Activated CD4-positive, alpha-beta T cell treated with anti-CD3 and anti-CD28 coated beads for 48 hours (primary cell): ENCODE measurements at regions not wholly inside any gene's neighbourhood (a gene's known extent, or its start where the extent isn't known, plus 50 kb on each side); places are given as distances from the start of the nearest gene placed in this dataset.
"Not testable (repeated sequence)": the region's sequence is repeated elsewhere in the genome, so short reads cannot be mapped to it uniquely, and the experiment has no call there.

Experiments used
- DNase-seq: peaks from one replicate; pipeline ENCODE4 v3.0.0-alpha.2; 2020

DNA sequence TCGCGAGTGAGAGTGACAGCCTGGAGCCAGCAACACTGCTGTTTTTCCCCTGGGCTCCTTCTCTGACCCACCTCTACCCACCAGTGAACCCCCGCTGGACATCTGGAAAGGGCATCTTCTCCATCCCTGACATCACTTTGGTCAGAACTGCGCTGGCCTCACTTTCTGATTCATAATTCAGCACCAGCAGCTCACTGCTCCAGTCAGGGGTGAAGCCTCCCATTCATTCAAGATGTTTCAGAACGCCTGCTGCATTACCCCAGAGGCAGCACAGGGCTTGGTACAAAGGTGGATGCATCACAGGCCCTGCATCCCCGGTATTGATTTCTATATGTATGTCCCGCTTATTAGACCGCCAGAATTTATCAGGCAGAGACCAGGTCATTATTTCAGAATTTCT is 182.8 kb upstream of the TSHZ3 start:
- DNase-seq = no peak

DNA sequence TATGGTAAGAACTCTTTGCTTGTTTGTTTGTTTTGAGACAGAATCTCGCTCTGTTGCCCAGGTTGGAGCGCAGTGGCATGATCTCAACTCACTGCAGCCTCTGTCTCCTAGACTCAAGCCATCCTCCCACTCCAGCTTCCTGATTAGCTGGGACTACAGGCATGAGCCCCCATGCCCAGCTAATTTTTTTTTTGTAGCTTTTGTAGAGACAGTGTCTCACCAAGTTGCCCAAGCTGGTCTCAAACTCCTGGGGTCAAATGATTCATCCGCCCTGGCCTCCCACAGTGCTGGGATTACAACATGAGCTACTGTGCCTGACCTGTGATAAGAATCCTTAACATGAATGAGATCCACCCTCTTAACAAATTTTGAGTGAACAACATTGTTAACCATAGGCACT is 183.9 kb upstream of the TSHZ3 start:
- DNase-seq = no peak

DNA sequence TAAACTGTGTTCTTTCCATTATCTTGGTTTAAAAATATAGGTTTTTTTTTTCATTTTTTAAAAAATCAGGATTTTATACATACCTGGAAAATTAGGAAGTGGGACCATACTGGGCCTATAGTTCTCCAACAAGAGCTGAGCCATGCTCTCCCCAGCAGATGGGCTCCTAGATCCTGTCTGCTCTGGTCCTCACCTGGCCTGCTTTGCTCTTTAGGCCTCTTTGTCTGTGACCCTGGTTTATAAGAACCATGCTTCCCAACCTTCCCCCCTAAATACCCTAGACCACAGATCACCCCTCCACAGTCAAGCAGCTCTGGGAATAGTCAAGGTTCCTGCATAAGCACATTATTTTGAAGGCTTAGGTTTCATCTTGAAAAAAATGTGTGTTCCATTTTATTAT is 185.0 kb upstream of the TSHZ3 start:
- DNase-seq = no peak

DNA sequence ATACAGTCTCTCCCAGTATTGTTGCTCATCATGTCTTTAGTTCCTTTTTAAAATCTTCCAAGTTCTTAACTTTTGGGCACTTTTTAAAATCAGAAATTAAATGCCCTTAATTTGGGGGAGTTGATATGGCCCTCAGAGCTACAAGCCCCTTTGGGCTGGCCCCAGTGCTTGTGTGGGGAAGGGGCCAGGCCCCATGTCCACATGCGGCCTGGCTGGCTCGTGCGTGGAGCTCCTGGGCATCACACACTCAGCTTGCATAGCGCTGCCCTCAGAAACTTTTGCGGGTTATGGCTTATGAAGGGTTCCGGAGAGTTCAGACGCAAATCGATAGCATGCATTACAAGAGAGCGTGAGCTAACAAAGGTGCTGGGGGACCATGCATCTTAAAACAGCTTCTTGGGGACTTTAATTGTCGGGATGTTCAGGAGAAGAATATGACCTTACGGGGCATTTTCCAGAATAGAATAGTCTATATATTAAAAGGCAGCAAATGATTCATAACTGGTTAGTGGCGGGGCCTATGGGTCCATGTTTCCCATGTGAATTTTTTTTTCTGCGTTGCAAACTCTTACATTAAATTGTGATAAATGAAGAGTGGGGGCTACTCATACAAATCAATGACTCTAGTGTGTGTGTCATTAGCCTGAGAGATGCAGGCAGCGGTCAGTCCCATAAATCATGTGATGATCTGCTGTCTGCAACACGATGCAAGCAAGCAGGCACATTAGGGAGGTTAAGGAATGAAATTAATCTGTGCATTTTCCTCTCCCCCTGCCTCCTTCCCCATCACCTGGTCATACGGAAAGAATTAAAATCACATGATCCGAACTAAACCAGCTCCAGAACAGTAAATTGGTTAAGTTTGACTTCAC is 185.8 kb upstream of the TSHZ3 start:
- DNase-seq = no peak

- no peak for DNase-seq
These were observed 186.6 kb upstream of the TSHZ3 start for GRCh38 chr19:31535691-31536460.

DNA sequence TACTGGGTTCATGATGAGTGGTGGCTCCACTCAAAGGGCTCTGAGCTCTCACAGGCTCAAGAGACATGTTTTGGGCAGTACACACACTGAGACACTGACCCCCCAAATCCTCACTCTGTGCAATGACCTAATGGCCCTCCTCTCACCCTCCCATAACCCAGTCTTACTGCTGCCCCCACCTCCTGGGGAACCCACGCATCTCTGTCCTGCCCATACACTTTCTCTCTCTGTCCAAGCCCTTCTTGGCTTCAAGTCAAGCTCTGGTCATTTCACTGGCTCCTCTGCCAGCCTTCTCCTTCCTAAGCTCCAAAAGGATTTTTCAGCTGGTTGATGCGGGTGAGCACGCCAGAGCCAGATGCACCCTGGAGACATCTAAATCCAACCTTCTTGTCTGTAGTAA is 187.9 kb upstream of the TSHZ3 start:
- DNase-seq = no peak

GRCh38 chr19:31537902-31538301 is 188.7 kb upstream of the TSHZ3 start:
- not testable (repeated sequence) for DNase-seq

DNA sequence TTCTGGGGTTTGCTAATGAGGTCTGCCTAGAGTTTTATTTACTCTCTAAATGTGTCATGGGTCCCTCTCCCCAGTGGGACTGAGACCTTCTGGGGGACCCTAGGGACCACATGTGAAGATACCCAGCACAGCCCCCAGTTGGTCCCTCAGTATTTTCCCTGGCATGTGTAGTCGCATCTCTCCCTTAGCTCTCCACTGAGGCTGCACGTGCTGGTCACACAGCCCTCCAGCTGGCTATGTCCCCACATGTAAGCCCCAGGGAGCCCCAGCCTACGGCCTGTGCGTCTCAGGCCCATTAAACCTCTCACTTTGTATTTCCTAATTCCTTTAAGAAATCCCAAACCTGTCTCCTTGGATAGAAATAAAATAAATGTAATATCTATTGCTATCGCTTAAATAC is 189.6 kb upstream of the TSHZ3 start:
- no peak for DNase-seq

DNA sequence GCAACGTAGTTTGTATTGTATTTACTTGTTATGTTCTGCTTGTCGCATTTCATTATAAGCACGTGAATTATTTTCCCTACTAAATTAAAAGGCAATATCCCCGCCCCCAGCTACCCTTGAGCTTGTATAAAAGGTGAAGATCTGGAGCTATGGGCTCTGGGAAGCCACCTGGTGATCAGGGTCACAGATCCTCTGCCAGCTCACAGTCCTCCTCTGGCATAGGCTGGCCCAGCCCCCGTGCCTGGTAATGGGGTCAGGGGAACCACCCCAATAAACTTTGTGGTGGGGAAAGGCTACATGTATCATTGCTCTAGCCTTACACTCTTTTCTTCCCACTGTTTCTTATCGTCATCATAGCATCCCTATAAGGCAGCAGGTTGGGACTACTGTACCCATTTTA is 190.2 kb upstream of the TSHZ3 start:
- no peak for DNase-seq

- DNase-seq = no peak
These were observed 192.2 kb upstream of the TSHZ3 start for GRCh38 chr19:31541396-31541795.

GRCh38 chr19:31543456-31543855 is 194.2 kb upstream of the TSHZ3 start:
- no peak for DNase-seq

DNA sequence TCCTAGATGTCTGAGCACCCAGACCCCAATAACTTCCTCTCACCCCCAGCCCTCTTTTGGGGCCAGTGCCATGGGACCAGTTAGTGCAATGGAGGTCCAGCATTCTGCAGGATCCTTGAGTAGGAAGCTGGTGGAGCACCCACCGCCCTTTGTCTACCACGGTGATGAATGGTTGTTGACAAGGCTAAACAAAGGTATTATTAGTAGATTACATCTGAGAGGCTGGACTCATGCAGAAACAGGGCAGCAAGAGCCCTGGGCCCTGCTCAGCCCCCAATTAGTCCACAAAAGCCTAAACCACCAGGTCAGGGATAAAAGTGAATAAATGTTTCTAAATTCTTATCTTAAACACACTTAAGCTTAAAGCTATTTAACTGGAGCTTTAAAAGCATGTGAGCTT is 196.5 kb upstream of the TSHZ3 start:
- DNase-seq = no peak

DNA sequence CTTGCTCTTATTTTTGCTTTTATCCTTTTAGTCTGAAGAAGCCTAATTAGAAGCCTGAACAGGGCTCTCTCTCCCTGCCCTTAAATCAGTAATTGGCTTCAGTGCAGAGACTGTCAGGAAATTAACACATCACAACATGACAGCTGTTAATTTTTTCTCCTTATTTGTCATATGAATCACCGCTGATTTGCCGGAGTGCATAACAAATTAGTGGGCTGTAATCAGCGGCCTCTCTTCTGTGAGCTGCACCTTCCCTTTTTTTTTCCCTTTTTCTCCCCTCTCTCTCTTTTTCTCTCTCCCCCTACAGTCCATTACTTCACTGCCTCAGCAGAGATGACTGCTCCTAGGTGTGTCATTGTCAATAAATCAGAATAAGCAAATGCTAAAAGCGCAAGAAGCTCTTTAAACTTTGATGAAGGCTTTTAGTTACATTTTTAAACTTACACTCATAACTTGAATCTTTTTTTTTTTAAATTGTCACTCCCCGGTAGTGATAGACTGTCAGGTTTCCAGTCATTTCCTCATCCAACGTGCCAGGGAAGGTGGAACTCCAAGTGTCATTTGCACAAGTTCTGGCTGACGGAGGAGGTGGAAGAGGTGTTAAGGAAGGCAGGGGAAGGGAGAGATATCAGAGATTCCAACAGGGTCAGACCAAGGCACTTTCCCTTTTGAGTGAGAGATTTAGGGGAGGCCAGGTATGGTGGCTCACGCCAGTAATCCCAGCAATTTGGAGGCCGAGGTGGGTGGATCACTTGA is 197.1 kb upstream of the TSHZ3 start:
- no peak for DNase-seq

GRCh38 chr19:31548941-31549340 is 199.7 kb upstream of the TSHZ3 start:
- peak; percentile 8 for DNase-seq

- no peak for DNase-seq
These were observed 204.0 kb upstream of the TSHZ3 start for GRCh38 chr19:31553112-31553845.

DNA sequence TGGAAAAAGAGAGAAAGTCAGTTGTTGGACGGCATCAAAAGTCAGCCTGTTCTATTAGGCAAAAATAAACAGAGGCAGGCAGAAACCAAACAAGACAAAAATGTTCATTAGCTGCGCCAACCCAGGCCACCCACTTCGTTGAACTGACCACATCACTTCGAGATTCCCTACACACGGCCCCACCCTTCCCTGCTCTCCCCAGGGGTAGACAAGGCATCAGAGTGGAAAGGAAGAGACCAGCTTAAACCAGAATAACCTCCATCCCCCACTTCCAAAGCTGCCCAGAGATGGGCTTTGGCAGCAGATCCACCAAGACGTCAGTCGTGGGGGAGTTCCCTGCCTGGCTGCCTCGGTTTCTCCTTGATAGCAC is 204.6 kb upstream of the TSHZ3 start:
- no peak for DNase-seq

DNA sequence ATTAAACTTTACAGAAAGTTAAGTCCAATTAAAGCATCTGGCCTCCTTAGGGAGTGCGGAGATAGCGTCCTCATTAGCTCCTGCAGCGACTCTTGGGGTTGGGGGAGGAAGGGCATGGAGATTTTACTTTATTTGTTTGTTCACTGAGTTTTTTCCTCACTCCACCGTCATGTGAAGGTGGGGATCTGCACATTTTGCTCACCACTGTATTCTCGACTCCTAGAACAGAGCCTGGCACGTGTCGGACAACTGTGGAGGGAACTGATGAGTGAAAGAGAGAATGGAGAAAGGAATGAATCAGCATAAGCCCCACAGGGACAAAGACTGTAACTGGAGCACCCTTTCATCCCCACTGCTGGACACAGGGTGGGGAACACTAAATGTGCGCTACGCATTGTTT is 205.1 kb upstream of the TSHZ3 start:
- DNase-seq = no peak

GRCh38 chr19:31555634-31556215 is 206.5 kb upstream of the TSHZ3 start:
- no peak for DNase-seq

DNA sequence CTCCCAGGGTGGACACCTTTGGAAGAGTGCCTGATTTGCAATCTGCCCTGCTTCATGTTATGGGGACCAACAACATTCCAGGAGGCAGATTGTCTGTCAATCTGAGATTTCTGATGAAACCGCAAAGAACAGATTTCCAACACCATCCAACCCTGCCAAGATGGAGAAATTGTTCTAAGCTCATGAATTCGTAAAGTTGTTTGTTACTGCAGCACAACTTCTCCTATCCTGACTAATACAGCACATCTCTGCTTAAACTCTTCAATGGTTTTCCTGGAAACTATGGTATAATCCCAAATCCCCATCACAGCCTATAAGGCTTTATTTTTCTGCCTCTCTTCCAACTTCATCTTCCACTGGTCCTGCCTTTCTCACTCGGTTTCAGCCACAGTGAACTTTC is 210.3 kb upstream of the TSHZ3 start:
- no peak for DNase-seq

DNA sequence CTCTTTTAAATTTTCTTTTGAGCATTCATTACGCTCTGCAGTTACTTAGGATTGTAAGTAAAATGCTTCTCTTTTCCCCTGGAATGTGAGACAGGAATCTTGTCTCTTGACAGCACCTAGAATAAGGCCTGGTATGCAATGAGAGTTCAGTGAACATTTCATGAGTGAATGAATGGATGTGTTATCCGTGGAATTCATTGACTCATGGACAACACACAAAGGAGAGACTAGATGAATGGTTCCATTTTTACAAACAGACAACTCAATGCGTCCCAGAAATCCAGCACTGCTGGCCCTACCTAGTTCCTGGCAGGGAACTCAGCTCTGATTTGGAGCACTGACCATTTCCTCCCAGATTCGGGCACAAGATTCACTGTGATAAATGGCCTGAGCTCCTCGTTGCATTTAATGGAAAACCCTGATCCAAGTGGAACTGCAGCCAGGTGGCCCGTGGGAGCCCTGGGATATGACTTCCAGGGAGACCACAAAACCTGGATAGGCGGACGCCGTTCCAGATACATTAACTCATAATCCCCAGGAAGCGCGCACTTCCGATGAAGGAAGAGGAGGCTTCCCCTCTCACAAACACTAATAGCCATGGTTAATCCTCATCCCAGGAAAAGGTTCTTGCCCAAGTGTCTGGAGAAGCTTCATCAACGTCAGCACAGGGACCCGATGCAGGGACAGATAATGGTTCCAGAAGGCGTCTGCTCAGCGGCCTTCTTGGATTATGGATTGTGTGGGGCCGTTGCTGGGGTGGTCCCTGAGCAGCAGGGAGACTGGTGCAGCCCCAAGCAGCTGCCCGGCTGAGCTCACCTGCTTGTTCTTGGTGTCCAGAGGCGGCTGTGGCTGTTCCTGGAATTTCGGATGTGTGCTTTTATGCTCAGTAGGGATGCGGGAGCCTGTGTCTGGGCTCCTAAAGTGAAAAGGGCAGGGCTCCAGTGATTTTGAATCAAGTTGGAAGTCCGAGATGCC is 211.1 kb upstream of the TSHZ3 start:
- DNase-seq = no peak

DNA sequence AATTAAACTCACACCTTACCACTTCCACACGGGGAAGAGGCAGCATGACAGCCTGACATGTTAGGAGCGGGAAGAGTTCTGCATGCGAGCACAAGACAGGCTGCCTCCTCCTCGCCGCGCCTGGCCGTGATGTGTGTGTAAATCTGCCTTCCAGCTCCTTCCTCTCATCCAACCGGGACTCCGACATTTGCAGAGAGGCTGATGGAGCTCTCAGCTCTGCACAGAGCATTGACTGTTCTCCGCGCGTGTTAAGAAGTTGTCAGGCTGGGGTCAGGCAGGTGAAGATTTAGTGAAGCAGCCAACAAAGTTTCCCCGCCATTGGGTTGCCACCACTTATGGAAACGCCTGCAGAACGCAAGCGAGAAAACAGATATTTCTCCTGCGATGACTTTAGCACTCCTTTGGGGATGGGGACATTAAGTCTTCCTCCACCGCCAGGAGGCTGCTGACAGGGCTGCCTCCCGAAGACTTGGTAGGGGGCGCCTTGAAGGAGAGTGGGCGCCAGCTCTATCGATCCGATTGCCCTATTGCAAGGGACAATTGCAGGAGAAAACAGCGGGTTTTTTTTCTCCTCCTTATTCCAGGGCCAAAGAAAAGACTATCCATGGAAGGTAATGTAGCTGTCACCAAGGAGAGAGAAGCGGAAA is 213.9 kb upstream of the TSHZ3 start:
- DNase-seq = no peak
